ENCODE measurements at regions not wholly inside any gene's neighbourhood (a gene's known extent, or its start where the extent isn't known, plus 50 kb on each side); places are given as distances from the start of the nearest gene placed in this dataset.

GRCh38 chr1:116824631-116825206, 70.5 kb downstream of the CD2 start:
- TF ChIP-seq, protein P1, sequence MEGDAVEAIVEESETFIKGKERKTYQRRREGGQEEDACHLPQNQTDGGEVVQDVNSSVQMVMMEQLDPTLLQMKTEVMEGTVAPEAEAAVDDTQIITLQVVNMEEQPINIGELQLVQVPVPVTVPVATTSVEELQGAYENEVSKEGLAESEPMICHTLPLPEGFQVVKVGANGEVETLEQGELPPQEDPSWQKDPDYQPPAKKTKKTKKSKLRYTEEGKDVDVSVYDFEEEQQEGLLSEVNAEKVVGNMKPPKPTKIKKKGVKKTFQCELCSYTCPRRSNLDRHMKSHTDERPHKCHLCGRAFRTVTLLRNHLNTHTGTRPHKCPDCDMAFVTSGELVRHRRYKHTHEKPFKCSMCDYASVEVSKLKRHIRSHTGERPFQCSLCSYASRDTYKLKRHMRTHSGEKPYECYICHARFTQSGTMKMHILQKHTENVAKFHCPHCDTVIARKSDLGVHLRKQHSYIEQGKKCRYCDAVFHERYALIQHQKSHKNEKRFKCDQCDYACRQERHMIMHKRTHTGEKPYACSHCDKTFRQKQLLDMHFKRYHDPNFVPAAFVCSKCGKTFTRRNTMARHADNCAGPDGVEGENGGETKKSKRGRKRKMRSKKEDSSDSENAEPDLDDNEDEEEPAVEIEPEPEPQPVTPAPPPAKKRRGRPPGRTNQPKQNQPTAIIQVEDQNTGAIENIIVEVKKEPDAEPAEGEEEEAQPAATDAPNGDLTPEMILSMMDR (IDR thresholded peaks at IDR 0.05; ENCODE audit: insufficient read depth, low read depth, low read length): no peak
- TF ChIP-seq EZH2 (IDR thresholded peaks at IDR 0.05; ENCODE audit: insufficient read depth, low read length): no peak

Data from astrocyte (in vitro differentiated cells and primary cell).